HAP-1 (cell line): ENCODE measurements at regions not wholly inside any gene's neighbourhood (a gene's known extent, or its start where the extent isn't known, plus 50 kb on each side); places are given as distances from the start of the nearest gene placed in this dataset.
"Not testable (repeated sequence)": the region's sequence is repeated elsewhere in the genome, so short reads cannot be mapped to it uniquely, and the experiment has no call there.

ENCODE experiments used
- DNase-seq, 2 experiments: peaks; one replicate each; pipeline ENCODE4 v3.0.0-alpha.2; 2016 to 2020; ENCODE audit warnings: low spot score in 2 of 2
- H3K27me3 ChIP-seq: fragments of 250-450 bp; sonication (Bioruptor Pico); 2 replicates; pipeline ENCODE4 v1.5.1; 2020; ENCODE audit warnings: low read depth, mild to moderate bottlenecking, moderate library complexity
- H3K36me3 ChIP-seq: fragments of 250-450 bp; sonication (Bioruptor Pico); replicated peaks from 2 replicates; pipeline ENCODE4 v1.5.1; 2020; ENCODE audit warnings: mild to moderate bottlenecking
- H3K4me1 ChIP-seq: fragments of 250-450 bp; sonication (Bioruptor Pico); 2 replicates; pipeline ENCODE4 v1.5.1; 2020; ENCODE audit warnings: mild to moderate bottlenecking
- H3K4me3 ChIP-seq: fragments of 250-450 bp; sonication (Bioruptor Pico); 2 replicates; pipeline ENCODE4 v1.5.1; 2020; ENCODE audit warnings: mild to moderate bottlenecking, moderate library complexity
- H3K9me3 ChIP-seq: fragments of 250-450 bp; sonication (Bioruptor Pico); 2 replicates; pipeline ENCODE4 v1.5.1; 2020; ENCODE audit warnings: mild to moderate bottlenecking, moderate library complexity
- in situ Hi-C: fragments of 300-500 bp; cut with MboI; formaldehyde crosslinking; loops from 3 replicates; pipeline ENCODE4 v1.14.3; 2020; ENCODE audit warnings: low sequenced_read_pairs, inconsistent platforms, mixed read lengths

DNA sequence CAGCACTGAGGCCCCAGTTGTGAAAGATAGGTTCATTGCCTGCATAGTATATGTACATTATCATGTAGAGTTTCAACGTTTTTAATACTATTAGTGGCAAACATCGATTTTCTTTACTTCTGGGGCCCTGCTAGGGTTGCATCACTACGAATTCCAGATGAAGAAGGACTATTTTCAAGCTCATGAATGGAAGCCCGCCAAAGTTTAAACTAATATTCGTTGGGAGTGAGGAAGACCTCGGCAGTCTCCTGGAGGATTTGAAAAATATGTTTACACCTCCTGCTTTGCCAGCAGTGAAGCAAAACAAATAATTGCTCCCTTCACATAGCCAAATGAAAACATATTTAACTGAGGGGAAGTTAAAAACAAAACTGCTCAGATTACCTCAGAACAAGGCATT, 672.9 kb upstream of the NOVA1 start:
- Histone ChIP-seq H3K9me3 (no peaks in the 10 kb centered on the region; the same call in 1 of the 2 replicates), H3K36me3 (no peaks in the 10 kb centered on the region), H3K4me3 (no peak overlapping the region), H3K4me1 (no peaks in the 10 kb centered on the region), H3K27me3 (no peaks in the 10 kb centered on the region)
- in situ Hi-C loops: no loop called here
- DNase-seq: no peak

GRCh38 chr14:27278341-27278740, 680.5 kb upstream of the NOVA1 start:
- in situ Hi-C loops: no loop called here
- no peaks in the 10 kb centered on the region for H3K36me3 ChIP-seq
- no peaks in the 10 kb centered on the region for H3K27me3 ChIP-seq
- no peaks in the 10 kb centered on the region for H3K4me1 ChIP-seq
- no peak for DNase-seq
- peaks cover 2% of the 10 kb centered on the region for H3K9me3 ChIP-seq
- no peak overlapping the region for H3K4me3 ChIP-seq

DNA sequence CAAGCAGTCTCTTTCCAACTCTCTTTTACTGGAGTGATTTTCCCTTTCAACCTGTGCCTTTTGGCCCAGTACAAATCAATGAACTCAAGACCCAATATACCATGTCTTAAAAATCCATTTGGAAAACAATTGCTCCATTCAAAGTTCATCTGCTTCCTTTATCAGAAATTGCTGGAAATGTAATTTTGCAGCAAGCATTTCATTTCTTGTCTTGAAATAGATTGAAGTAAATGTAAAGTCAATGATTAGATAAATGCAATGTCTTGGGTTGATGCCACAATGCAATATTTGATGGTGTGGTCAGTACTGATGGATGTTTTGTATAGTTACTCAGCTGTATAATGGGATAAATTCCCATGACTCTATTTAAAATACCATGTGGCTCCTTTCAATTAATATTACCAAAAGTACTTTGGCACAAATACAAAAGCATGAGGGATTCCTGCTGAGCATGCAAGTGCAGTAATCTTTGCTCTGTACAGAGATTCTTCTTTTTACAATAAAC, 707.7 kb upstream of the NOVA1 start:
- no peak for DNase-seq
- Histone ChIP-seq H3K4me1 (no peaks in the 10 kb centered on the region), H3K36me3 (no peaks in the 10 kb centered on the region), H3K9me3 (no peaks in the 10 kb centered on the region), H3K4me3 (no peak overlapping the region), H3K27me3 (no peaks in the 10 kb centered on the region)
- in situ Hi-C loops: no loop called here

GRCh38 chr14:27312730-27313129, 714.9 kb upstream of the NOVA1 start:
- H3K36me3 ChIP-seq, H3K4me3 ChIP-seq, H3K9me3 ChIP-seq, H3K4me1 ChIP-seq, DNase-seq, H3K27me3 ChIP-seq, in situ Hi-C loops: not testable (repeated sequence)

GRCh38 chr14:27314231-27314630, 716.4 kb upstream of the NOVA1 start:
- Histone ChIP-seq H3K4me1 (no peaks in the 10 kb centered on the region), H3K4me3 (no peak overlapping the region), H3K9me3 (no peaks in the 10 kb centered on the region), H3K27me3 (no peaks in the 10 kb centered on the region), H3K36me3 (no peaks in the 10 kb centered on the region)
- DNase-seq: no peak
- in situ Hi-C loops: no loop called here

GRCh38 chr14:27315477-27315876, 717.6 kb upstream of the NOVA1 start:
- no peak for DNase-seq
- Histone ChIP-seq H3K9me3 (peaks cover 4% of the 10 kb centered on the region; the same call in 1 of the 2 replicates), H3K4me3 (no peak overlapping the region), H3K36me3 (no peaks in the 10 kb centered on the region), H3K27me3 (no peaks in the 10 kb centered on the region), H3K4me1 (no peaks in the 10 kb centered on the region)
- in situ Hi-C loops: no loop called here

GRCh38 chr14:27315947-27316346, 718.1 kb upstream of the NOVA1 start:
- H3K4me3 ChIP-seq: no peak overlapping the region
- H3K36me3 ChIP-seq: no peaks in the 10 kb centered on the region
- H3K9me3 ChIP-seq: peaks cover 4% of the 10 kb centered on the region; the same call in 1 of the 2 replicates
- no peak for DNase-seq
- H3K4me1 ChIP-seq: no peaks in the 10 kb centered on the region
- in situ Hi-C loops: no loop called here
- H3K27me3 ChIP-seq: no peaks in the 10 kb centered on the region

DNA sequence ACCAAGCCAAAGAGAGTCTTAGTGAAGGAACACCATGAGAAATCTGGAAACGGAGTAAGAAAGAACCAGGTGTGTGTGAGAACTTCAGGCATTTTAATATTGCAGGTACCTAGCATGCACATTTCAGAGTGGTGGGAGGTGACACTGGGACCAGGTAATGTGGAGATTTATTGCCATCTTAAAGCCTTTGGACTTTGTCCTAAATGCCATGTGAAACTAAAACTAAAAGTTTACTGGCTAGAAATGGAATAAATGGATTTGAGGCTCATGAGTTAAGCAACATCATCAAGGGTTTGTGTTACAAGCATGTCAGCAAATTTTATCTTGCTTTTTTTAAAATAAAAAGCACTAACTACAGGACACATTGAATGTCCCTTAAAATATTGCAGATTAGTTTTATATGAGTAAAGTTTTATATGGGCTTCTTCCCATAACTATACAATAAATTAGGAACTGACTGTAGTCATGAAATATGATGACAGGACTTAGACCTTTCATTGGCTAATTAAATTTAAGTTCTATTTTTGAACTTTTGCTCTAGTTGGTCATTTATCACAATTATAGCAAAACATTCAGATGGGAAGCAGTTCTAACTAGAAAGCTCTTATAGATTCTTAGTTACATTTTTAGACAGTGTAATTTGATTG, 721.1 kb upstream of the NOVA1 start:
- Histone ChIP-seq H3K9me3 (peaks cover 4% of the 10 kb centered on the region; the same call in 1 of the 2 replicates), H3K4me3 (no peak overlapping the region), H3K27me3 (no peaks in the 10 kb centered on the region), H3K36me3 (no peaks in the 10 kb centered on the region), H3K4me1 (no peaks in the 10 kb centered on the region)
- in situ Hi-C loops: no loop called here
- no peak for DNase-seq

- peaks cover 4% of the 10 kb centered on the region; the same call in 1 of the 2 replicates for H3K9me3 ChIP-seq
Measured at GRCh38 chr14:27320261-27320660, 722.4 kb upstream of the NOVA1 start.

GRCh38 chr14:27327095-27327494, 729.3 kb upstream of the NOVA1 start:
- in situ Hi-C loops: no loop called here
- Histone ChIP-seq H3K27me3 (no peaks in the 10 kb centered on the region), H3K4me3 (no peak overlapping the region), H3K4me1 (no peaks in the 10 kb centered on the region), H3K9me3 (no peaks in the 10 kb centered on the region), H3K36me3 (no peaks in the 10 kb centered on the region)
- no peak for DNase-seq

More at GRCh38 chr14:27320261-27320660, 722.4 kb upstream of the NOVA1 start:
- no peak for DNase-seq
- no peaks in the 10 kb centered on the region for H3K36me3 ChIP-seq
- no peak overlapping the region for H3K4me3 ChIP-seq
- H3K27me3 ChIP-seq: no peaks in the 10 kb centered on the region
- no peaks in the 10 kb centered on the region for H3K4me1 ChIP-seq
- in situ Hi-C loops: no loop called here

GRCh38 chr14:27338012-27338411, 740.2 kb upstream of the NOVA1 start:
- Histone ChIP-seq H3K27me3 (no peaks in the 10 kb centered on the region), H3K9me3 (no peaks in the 10 kb centered on the region; the same call in 1 of the 2 replicates), H3K4me1 (no peaks in the 10 kb centered on the region), H3K4me3 (no peak overlapping the region), H3K36me3 (no peaks in the 10 kb centered on the region)
- in situ Hi-C loops: no loop called here
- DNase-seq: no peak

DNA sequence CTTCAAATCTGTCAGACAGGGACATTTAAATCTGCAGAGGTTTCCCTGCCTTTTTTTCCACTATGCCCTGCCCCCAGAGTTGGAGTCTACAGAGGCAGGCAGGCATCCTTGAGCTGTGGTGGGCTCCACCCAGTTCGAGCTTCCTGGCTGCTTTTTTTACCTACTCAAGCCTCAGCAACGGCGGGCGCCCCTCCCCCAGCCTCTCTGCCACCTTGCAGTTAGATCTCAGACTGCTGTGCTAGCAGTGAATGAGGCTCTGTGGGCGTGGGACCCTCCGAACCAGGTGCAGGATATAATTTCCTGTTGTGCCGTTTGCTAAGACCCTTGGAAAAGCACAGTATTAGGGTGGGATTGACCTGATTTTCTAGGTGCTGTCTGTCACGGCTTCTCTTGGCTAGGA, 765.2 kb upstream of the NOVA1 start:
- H3K9me3 ChIP-seq, H3K4me3 ChIP-seq, in situ Hi-C loops, H3K4me1 ChIP-seq, H3K27me3 ChIP-seq, H3K36me3 ChIP-seq, DNase-seq: not testable (repeated sequence)

GRCh38 chr14:27366596-27366995, 768.8 kb upstream of the NOVA1 start:
- in situ Hi-C loops: no loop called here
- Histone ChIP-seq H3K4me1 (no peaks in the 10 kb centered on the region), H3K9me3 (no peaks in the 10 kb centered on the region; the same call in 1 of the 2 replicates), H3K4me3 (no peak overlapping the region), H3K27me3 (no peaks in the 10 kb centered on the region), H3K36me3 (no peaks in the 10 kb centered on the region)
- no peak for DNase-seq

GRCh38 chr14:27367345-27367744, 769.5 kb upstream of the NOVA1 start:
- Histone ChIP-seq H3K36me3 (no peaks in the 10 kb centered on the region), H3K4me3 (no peak overlapping the region), H3K4me1 (no peaks in the 10 kb centered on the region), H3K27me3 (no peaks in the 10 kb centered on the region), H3K9me3 (no peaks in the 10 kb centered on the region; the same call in 1 of the 2 replicates)
- in situ Hi-C loops: no loop called here
- no peak for DNase-seq

- no peak for DNase-seq
- Histone ChIP-seq H3K27me3 (no peaks in the 10 kb centered on the region), H3K4me1 (no peaks in the 10 kb centered on the region), H3K4me3 (no peak overlapping the region), H3K36me3 (no peaks in the 10 kb centered on the region), H3K9me3 (no peaks in the 10 kb centered on the region; the same call in 1 of the 2 replicates)
- in situ Hi-C loops: no loop called here
Measured at GRCh38 chr14:27370074-27370473, 772.2 kb upstream of the NOVA1 start.
